OCI-LY7 (cell line): ENCODE measurements at regions not wholly inside any gene's neighbourhood (a gene's known extent, or its start where the extent isn't known, plus 50 kb on each side); places are given as distances from the start of the nearest gene placed in this dataset.

Source experiments
- BruUV-seq: library from RNA; stranded (reverse); fragments of 400-500 nt; replicated peaks from 2 replicates; lab custom pipeline; 2021; lab: Mats Ljungman, UMichigan
- CTCF ChIA-PET: fragments of 300-600 bp; sonication (Branson Sonifier 250); formaldehyde crosslinking; loops from one replicate; lab custom pipeline; 2022; ENCODE audit warnings: antibody characterized with exemption; ENCODE audit not compliant: unreplicated experiment; lab: Charles Lee
- POLR2A ChIA-PET: fragments of 300-600 bp; sonication (Branson Sonifier 250); formaldehyde crosslinking; loops from one replicate; lab custom pipeline; 2022; ENCODE audit warnings: antibody characterized with exemption; lab: Charles Lee
- DNase-seq: peaks from one replicate; pipeline ENCODE4 v3.0.0-alpha.2; 2015; ENCODE audit warnings: low spot score
- H2AFZ ChIP-seq: fragments of 200-600 bp; sonication (generic), shearing (Covaris generic); 2 replicates; pipeline ENCODE4 v1.6.1; 2014; ENCODE audit warnings: mild to moderate bottlenecking, antibody characterized with exemption, low read length, moderate library complexity
- H3K27ac ChIP-seq: fragments of 200-600 bp; sonication (generic); 2 replicates; pipeline ENCODE4 v1.5.1; 2014; ENCODE audit warnings: mixed run types, low read depth, mild to moderate bottlenecking, moderate library complexity, low read length, inconsistent platforms; ENCODE audit not compliant: poor library complexity, severe bottlenecking
- H3K36me3 ChIP-seq: fragments of 200-600 bp; sonication (generic); 2 replicates; pipeline ENCODE4 v1.6.1; 2014; ENCODE audit warnings: mild to moderate bottlenecking, antibody characterized with exemption, low read length, moderate library complexity, mixed read lengths; ENCODE audit not compliant: insufficient read depth
- H3K4me1 ChIP-seq: fragments of 200-600 bp; sonication (generic); 2 replicates; pipeline ENCODE4 v1.5.1; 2014; ENCODE audit warnings: mild to moderate bottlenecking, low read length; ENCODE audit not compliant: insufficient read depth, poor library complexity, severe bottlenecking
- H3K4me2 ChIP-seq: fragments of 200-600 bp; sonication (generic); 2 replicates; pipeline ENCODE4 v1.6.1; 2014; ENCODE audit warnings: mild to moderate bottlenecking, low read length
- H3K4me3 ChIP-seq: fragments of 200-600 bp; sonication (generic); 2 replicates; pipeline ENCODE4 v1.5.1; 2014; ENCODE audit warnings: mild to moderate bottlenecking, low read depth, low read length; ENCODE audit not compliant: poor library complexity, severe bottlenecking
- H3K79me2 ChIP-seq: fragments of 200-600 bp; sonication (generic); 2 replicates; pipeline ENCODE4 v1.6.1; 2016; ENCODE audit warnings: low read depth, mild to moderate bottlenecking, low read length, moderate library complexity, mixed read lengths; ENCODE audit not compliant: insufficient read depth
- H3K9me2 ChIP-seq: fragments of 200-600 bp; sonication (generic); 2 replicates; pipeline ENCODE4 v1.6.1; 2016; ENCODE audit warnings: mild to moderate bottlenecking, low read length, mixed read lengths; ENCODE audit not compliant: insufficient read depth
- H3K9me3 ChIP-seq: fragments of 200-600 bp; sonication (generic); 2 replicates; pipeline ENCODE4 v1.6.1; 2014; ENCODE audit warnings: mild to moderate bottlenecking, mixed run types, low read length, mixed read lengths
- H4K20me1 ChIP-seq: fragments of 200-600 bp; sonication (generic); 2 replicates; pipeline ENCODE4 v1.6.1; 2014; ENCODE audit warnings: mild to moderate bottlenecking, antibody characterized with exemption, low read length, moderate library complexity, mixed read lengths; ENCODE audit not compliant: insufficient read depth
- CTCF ChIP-seq: fragments of 200-600 bp; sonication (generic); conservative IDR thresholded peaks from 2 replicates; pipeline ENCODE4 v1.5.1; 2014; ENCODE audit warnings: mild to moderate bottlenecking, antibody characterized with exemption, low read length, moderate library complexity, mixed read lengths
- EZH2phosphoT487 ChIP-seq: fragments of 200-600 bp; sonication (generic); IDR thresholded peaks from 2 replicates; pipeline ENCODE4 v1.6.1; 2018; ENCODE audit warnings: low read depth, borderline replicate concordance, mild to moderate bottlenecking, mixed run types, antibody characterized with exemption, low read length, moderate library complexity, mixed read lengths
- intact Hi-C: fragments of 100-400 bp; cut with micrococcal nuclease; formaldehyde crosslinking; loops from one replicate; pipeline ENCODE4 v1.10.0; 2022; ENCODE audit not compliant: unreplicated experiment

GRCh38 chr7:106524690-106525059 is 136.3 kb downstream of the CCDC71L start:
- H3K4me1 ChIP-seq: no peaks in the 10 kb centered on the region
- H2AFZ ChIP-seq: no peak overlapping the region
- ChIA-PET CTCF (interaction anchor here (0.6 kb wide), 1 partner anchor 1330 kb away, joined by 3 read pairs; no protein-coding TSS in a partner anchor), POLR2A (interaction anchor here (0.6 kb wide), 1 partner anchor 181 kb away, joined by 3 read pairs; no protein-coding TSS in a partner anchor)
- H3K4me3 ChIP-seq: no peak overlapping the region
- H3K9me2 ChIP-seq: no peaks in the 10 kb centered on the region
- no peak overlapping the region for H3K4me2 ChIP-seq
- TF ChIP-seq EZH2phosphoT487 (no peak), CTCF (no peak)
- intact Hi-C loops: no loop called here
- H3K36me3 ChIP-seq: no peaks in the 10 kb centered on the region
- no peaks in the 10 kb centered on the region for H3K79me2 ChIP-seq
- H4K20me1 ChIP-seq: no peaks in the 10 kb centered on the region
- no peak for DNase-seq
- BruUV-seq: no TSS peak
- H3K27ac ChIP-seq: no peak overlapping the region
- H3K9me3 ChIP-seq: no peaks in the 10 kb centered on the region

GRCh38 chr7:106523482-106523881 is 137.5 kb downstream of the CCDC71L start:
- no peaks in the 10 kb centered on the region for H3K9me3 ChIP-seq
- no peaks in the 10 kb centered on the region for H3K4me1 ChIP-seq
- H3K9me2 ChIP-seq: no peaks in the 10 kb centered on the region
- H4K20me1 ChIP-seq: no peaks in the 10 kb centered on the region
- no peak overlapping the region for H3K27ac ChIP-seq
- H2AFZ ChIP-seq: no peak overlapping the region
- no peak overlapping the region for H3K4me2 ChIP-seq
- ChIA-PET CTCF (no interaction called here), POLR2A (no interaction called here)
- H3K79me2 ChIP-seq: no peaks in the 10 kb centered on the region
- BruUV-seq: no TSS peak
- H3K4me3 ChIP-seq: no peak overlapping the region
- no peaks in the 10 kb centered on the region for H3K36me3 ChIP-seq
- TF ChIP-seq EZH2phosphoT487 (no peak), CTCF (no peak)
- intact Hi-C loops: no loop called here
- DNase-seq: no peak

DNA sequence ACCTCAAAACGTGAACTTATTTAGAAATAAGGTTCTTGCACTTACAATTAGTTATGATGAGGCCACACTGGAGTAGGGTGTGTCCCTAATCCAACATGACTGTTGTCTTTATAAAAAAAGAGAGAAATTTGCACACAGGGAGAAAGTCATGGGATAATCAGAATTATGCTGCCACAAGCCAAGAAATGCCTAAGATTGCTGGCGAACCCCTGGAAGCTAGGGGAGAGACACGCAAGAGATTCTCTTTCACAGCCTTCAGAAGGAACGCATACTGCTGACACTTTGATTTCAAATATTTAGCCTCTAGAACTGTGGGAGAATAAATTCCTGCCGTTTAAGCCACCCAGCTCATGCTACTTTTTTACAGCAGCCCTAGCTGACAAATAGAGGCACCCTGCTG is 138.3 kb downstream of the CCDC71L start:
- Histone ChIP-seq H3K36me3 (no peaks in the 10 kb centered on the region), H3K4me2 (no peak overlapping the region), H3K79me2 (no peaks in the 10 kb centered on the region), H3K9me3 (no peaks in the 10 kb centered on the region), H3K9me2 (no peaks in the 10 kb centered on the region), H2AFZ (no peak overlapping the region), H4K20me1 (no peaks in the 10 kb centered on the region), H3K27ac (no peak overlapping the region), H3K4me3 (no peak overlapping the region), H3K4me1 (no peaks in the 10 kb centered on the region)
- BruUV-seq: no TSS peak
- no peak for TF ChIP-seq CTCF
- TF ChIP-seq EZH2phosphoT487: no peak
- POLR2A ChIA-PET: no interaction called here
- CTCF ChIA-PET: no interaction called here
- intact Hi-C loops: no loop called here
- DNase-seq: no peak
